Adrenal gland (tissue), 5 donors: ENCODE measurements at regions not wholly inside any gene's neighbourhood (a gene's known extent, or its start where the extent isn't known, plus 50 kb on each side); places are given as distances from the start of the nearest gene placed in this dataset.

ENCODE experiments used
- CTCF ChIP-seq, 6 experiments: fragments of 450-650 bp in 4 of 6; fragments of 200-600 bp in 2 of 6; sonication (generic) in 1 of 6; IDR thresholded peaks; 1 replicate in 5 of 6; 2 replicates in 1 of 6; pipeline versions ENCODE4 v1.5.1 to v1.8.0; 2016 to 2021; ENCODE audit warnings: antibody characterized with exemption in 6 of 6, mild to moderate bottlenecking in 2 of 6, moderate library complexity in 1 of 6
- POLR2A ChIP-seq, 2 donors: fragments of 450-650 bp; IDR thresholded peaks; one replicate each; pipeline ENCODE4 v1.6.1; 2017; ENCODE audit warnings: antibody characterized with exemption in 2 of 2, mild to moderate bottlenecking in 2 of 2, moderate library complexity in 1 of 2
- donor health status: DM: no; HTN: no; CAD: no.

DNA sequence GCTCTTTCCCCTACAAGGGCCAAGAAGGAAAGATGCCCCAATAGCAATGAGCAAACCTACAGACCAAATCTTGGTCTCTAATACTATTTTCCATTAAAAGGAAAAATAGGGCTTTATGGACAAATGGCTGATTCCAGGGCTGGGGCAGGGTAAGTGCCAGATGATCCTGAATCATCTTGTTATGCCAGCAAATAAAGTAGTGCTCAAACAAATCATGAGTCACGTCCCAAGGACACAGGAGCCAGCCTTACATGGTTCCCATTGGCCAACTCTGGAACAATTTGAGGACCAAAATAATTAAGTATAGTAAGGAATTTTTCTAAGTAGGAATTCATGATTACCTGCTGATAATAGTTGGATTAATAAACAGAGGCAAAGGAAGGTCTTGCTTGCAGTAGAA, 53.2 kb upstream of the NKX2-4 start:
- TF ChIP-seq CTCF (IDR thresholded peaks at IDR 0.05) (no peak), POLR2A (IDR thresholded peaks at IDR 0.05) (no peak)
